ENCODE measurements at regions not wholly inside any gene's neighbourhood (a gene's known extent, or its start where the extent isn't known, plus 50 kb on each side); places are given as distances from the start of the nearest gene placed in this dataset.

- TF ChIP-seq CTCF (conservative IDR thresholded peaks at IDR 0.05) (no peak), ZFX (IDR thresholded peaks at IDR 0.05) (no peak)
Observed at GRCh38 chr2:160890667-160891352, 269.4 kb upstream of the TANK start.

Data from C4-2B (cell line).